Endothelial cell of umbilical vein (primary cell): ENCODE measurements at regions not wholly inside any gene's neighbourhood (a gene's known extent, or its start where the extent isn't known, plus 50 kb on each side); places are given as distances from the start of the nearest gene placed in this dataset.
A peak's percentile ranks its signal among the peaks of the same experiment; 100 is the strongest.

ENCODE experiments used
- BruUV-seq: library from RNA; stranded (reverse); fragments of 400-500 nt; replicated peaks from 2 replicates; lab custom pipeline; 2021; lab: Mats Ljungman, UMichigan
- CTCF ChIA-PET: fragments of 300-600, 350-600 bp; sonication (Branson Sonifier 250); formaldehyde crosslinking; loops from one replicate; lab custom pipeline; 2021; ENCODE audit warnings: antibody characterized with exemption, inconsistent platforms; lab: Charles Lee
- POLR2A ChIA-PET: fragments of 300-600, 350-600 bp; sonication (Branson Sonifier 250); formaldehyde crosslinking; loops from one replicate; lab custom pipeline; 2021; ENCODE audit warnings: antibody characterized with exemption, inconsistent platforms; lab: Charles Lee
- DNase-seq: peaks from one replicate; pipeline ENCODE4 v3.0.0-alpha.2; 2011; ENCODE audit warnings: low read depth, low spot score
- FAIRE-seq: peaks from 2 replicates; lab custom pipeline; 2011; peaks lifted over from hg19 to GRCh38; lab: Jason Lieb, UNC
- H2AFZ ChIP-seq: 2 replicates; pipeline ENCODE4 v1.6.0; 2012; ENCODE audit warnings: low read depth, low read length, control low read depth, inconsistent platforms
- H3K27ac ChIP-seq: 2 replicates; pipeline ENCODE4 v1.5.1; 2011; ENCODE audit warnings: low read depth, mild to moderate bottlenecking, control low read depth, low read length, moderate library complexity; ENCODE audit not compliant: insufficient read depth
- H3K27me3 ChIP-seq, 2 experiments: 2 replicates each; pipeline versions ENCODE4 v1.6.0 to v1.6.1; 2011; ENCODE audit warnings: low read length in 2 of 2, mixed read lengths in 1 of 2; ENCODE audit not compliant: control insufficient read depth in 2 of 2, insufficient read depth in 2 of 2
- H3K36me3 ChIP-seq, 2 experiments: 2 replicates in 1 of 2; 3 replicates in 1 of 2; pipeline ENCODE4 v1.5.1; 2011; ENCODE audit warnings: low read length in 2 of 2, mild to moderate bottlenecking in 1 of 2, moderate library complexity in 1 of 2; ENCODE audit not compliant: control insufficient read depth in 2 of 2, insufficient read depth in 2 of 2; ENCODE audit errors: extremely low read depth in 1 of 2
- H3K4me1 ChIP-seq: 3 replicates; pipeline ENCODE4 v1.5.1; 2011; ENCODE audit warnings: mild to moderate bottlenecking, low read length; ENCODE audit not compliant: control insufficient read depth, insufficient read depth; ENCODE audit errors: extremely low read depth
- H3K4me2 ChIP-seq: 2 replicates; pipeline ENCODE4 v1.6.1; 2011; ENCODE audit warnings: low read length, control low read depth, mixed read lengths; ENCODE audit not compliant: insufficient read depth
- H3K4me3 ChIP-seq, 3 experiments: fragments of 200-600 bp in 1 of 3; sonication (generic), shearing (Covaris generic) in 1 of 3; replicated peaks in 1 of 3; 2 replicates each; pipeline ENCODE4 v1.5.1; 2011 to 2016; ENCODE audit warnings: control low read depth in 3 of 3, low read length in 3 of 3, mild to moderate bottlenecking in 2 of 3, inconsistent platforms in 1 of 3, low read depth in 1 of 3, moderate library complexity in 1 of 3; ENCODE audit not compliant: insufficient read depth in 1 of 3
- H3K79me2 ChIP-seq: 2 replicates; pipeline ENCODE4 v1.6.0; 2012; ENCODE audit warnings: low read length, inconsistent platforms; ENCODE audit not compliant: control insufficient read depth, insufficient read depth
- H3K9ac ChIP-seq: replicated peaks from 2 replicates; pipeline ENCODE3; 2011; ENCODE audit warnings: low read length, control low read depth; ENCODE audit not compliant: insufficient read depth; ENCODE audit errors: extremely low read depth
- H3K9me1 ChIP-seq: replicated peaks from 3 replicates; pipeline ENCODE4 v1.6.0; 2011; ENCODE audit warnings: mild to moderate bottlenecking, low read length; ENCODE audit not compliant: control insufficient read depth, insufficient read depth; ENCODE audit errors: extremely low read depth
- H3K9me3 ChIP-seq: replicated peaks from 2 replicates; pipeline ENCODE4 v1.5.1; 2012; ENCODE audit warnings: low read length, inconsistent platforms; ENCODE audit not compliant: control insufficient read depth, insufficient read depth
- H4K20me1 ChIP-seq: replicated peaks from 2 replicates; pipeline ENCODE3; 2011; ENCODE audit warnings: mild to moderate bottlenecking, low read length; ENCODE audit not compliant: control insufficient read depth, insufficient read depth; ENCODE audit errors: extremely low read depth
- EZH2 ChIP-seq: IDR thresholded peaks from 2 replicates; pipeline ENCODE4 v1.6.1; 2012; ENCODE audit warnings: borderline replicate concordance, low read depth, mild to moderate bottlenecking, moderate library complexity, low read length, inconsistent platforms; ENCODE audit not compliant: severe bottlenecking
- GATA2 ChIP-seq: IDR thresholded peaks from 2 replicates; pipeline ENCODE4 v1.7.0; 2011; ENCODE audit warnings: low read depth, mild to moderate bottlenecking, moderate library complexity, mixed read lengths, low read length; ENCODE audit not compliant: insufficient read length, insufficient read depth
- JUN ChIP-seq: IDR thresholded peaks from 2 replicates; pipeline ENCODE4 v1.6.1; 2011; ENCODE audit warnings: borderline replicate concordance, low read depth; ENCODE audit not compliant: insufficient read length, insufficient read depth
- POLR2A ChIP-seq: IDR thresholded peaks from 2 replicates; pipeline ENCODE4 v1.6.1; 2012; ENCODE audit warnings: low read depth, mild to moderate bottlenecking, control low read depth, low read length
- POLR2AphosphoS5 ChIP-seq: IDR thresholded peaks from 2 replicates; pipeline ENCODE4 v1.6.1; 2012; ENCODE audit warnings: low read depth, mild to moderate bottlenecking, control low read depth, low read length, moderate library complexity; ENCODE audit not compliant: insufficient read depth
- dilution Hi-C: fragments of 300-500 bp; cut with MboI; formaldehyde crosslinking; loops from one replicate; pipeline ENCODE4 v1.15.0; 2019; ENCODE audit warnings: low sequenced_read_pairs; ENCODE audit not compliant: extremely low pct_ligation_motif_present
- intact Hi-C: fragments of 100-400 bp; cut with micrococcal nuclease; formaldehyde crosslinking; loops from one replicate; pipeline ENCODE4 v1.10.0; 2022
- TF ChIP-seq, protein P1 (sequence below), 2 donors: IDR thresholded peaks; 1 replicate in 1 of 2; 2 replicates in 1 of 2; pipeline ENCODE4 v1.5.1; 2011; ENCODE audit warnings: low read length in 2 of 2, mild to moderate bottlenecking in 2 of 2, moderate library complexity in 2 of 2, control low read depth in 1 of 2, inconsistent platforms in 1 of 2, low read depth in 1 of 2; ENCODE audit not compliant: insufficient read depth in 1 of 2; ENCODE audit errors: extremely low read depth in 1 of 2

DNA sequence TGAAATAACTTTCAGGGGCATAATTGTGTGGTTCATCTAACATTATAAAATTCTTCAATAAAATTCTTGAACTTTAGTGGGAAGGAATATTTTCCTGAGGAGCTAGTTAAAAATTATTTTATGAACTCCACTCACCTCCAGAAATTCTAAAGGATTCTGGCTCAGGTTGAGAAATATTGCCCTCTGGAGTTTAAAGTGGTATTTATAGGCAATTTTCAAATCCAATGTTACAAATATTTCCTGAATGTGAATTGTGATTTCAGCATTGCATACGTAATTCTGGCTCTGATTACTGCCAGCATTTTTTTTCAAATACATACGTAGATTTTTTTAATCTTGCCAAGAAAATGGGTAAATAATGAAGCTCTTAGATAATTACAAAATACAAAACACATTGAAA, 598.2 kb upstream of the ANO3 start:
- POLR2A ChIA-PET, result no interaction called here

DNA sequence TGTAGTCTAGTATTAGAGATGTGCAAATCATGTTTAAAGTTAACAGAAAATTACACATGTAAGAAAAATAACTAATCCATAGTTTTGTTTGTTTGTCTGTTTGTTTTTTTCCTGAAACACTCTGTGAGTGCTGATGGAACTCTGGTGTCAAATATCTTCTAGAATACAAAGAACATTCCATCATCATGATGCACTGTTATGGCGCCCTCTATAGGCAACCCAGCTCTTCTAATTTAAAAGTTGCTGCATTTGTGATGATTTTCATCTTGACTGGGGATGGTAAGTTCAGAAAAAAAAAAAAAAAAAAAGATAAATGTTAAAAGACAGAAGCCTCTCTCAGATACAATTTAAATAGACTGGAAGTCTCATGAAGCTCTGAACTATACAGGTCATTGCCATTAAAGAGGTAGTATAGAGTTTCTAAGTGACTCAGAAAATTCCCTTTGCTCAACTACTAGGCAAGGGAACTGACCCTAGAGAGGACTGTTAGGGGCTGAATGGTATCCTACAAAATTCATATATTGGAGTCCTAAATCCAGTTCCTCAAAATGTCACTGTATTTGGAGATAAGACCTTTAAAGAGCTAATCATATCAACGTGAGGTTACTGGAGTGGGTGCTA, 597.2 kb upstream of the ANO3 start:
- Histone ChIP-seq H3K27ac (no peak overlapping the region), H3K4me1 (no peaks in the 10 kb centered on the region), H3K4me3 (no peak overlapping the region), H3K9ac (no peak overlapping the region), H3K9me3 (no peaks in the 10 kb centered on the region), H2AFZ (no peak overlapping the region), H3K36me3 (no peaks in the 10 kb centered on the region), H3K79me2 (no peaks in the 10 kb centered on the region), H3K9me1 (no peaks in the 10 kb centered on the region), H3K4me2 (no peak overlapping the region), H4K20me1 (no peaks in the 10 kb centered on the region), H3K27me3 (no peaks in the 10 kb centered on the region)
- DNase-seq (no peak), FAIRE-seq (no peak)
- no TSS peak for BruUV-seq
- TF ChIP-seq, protein P1, sequence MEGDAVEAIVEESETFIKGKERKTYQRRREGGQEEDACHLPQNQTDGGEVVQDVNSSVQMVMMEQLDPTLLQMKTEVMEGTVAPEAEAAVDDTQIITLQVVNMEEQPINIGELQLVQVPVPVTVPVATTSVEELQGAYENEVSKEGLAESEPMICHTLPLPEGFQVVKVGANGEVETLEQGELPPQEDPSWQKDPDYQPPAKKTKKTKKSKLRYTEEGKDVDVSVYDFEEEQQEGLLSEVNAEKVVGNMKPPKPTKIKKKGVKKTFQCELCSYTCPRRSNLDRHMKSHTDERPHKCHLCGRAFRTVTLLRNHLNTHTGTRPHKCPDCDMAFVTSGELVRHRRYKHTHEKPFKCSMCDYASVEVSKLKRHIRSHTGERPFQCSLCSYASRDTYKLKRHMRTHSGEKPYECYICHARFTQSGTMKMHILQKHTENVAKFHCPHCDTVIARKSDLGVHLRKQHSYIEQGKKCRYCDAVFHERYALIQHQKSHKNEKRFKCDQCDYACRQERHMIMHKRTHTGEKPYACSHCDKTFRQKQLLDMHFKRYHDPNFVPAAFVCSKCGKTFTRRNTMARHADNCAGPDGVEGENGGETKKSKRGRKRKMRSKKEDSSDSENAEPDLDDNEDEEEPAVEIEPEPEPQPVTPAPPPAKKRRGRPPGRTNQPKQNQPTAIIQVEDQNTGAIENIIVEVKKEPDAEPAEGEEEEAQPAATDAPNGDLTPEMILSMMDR (IDR thresholded peaks at IDR 0.05; ENCODE audit: extremely low read depth in 1 of 2, insufficient read depth in 1 of 2, low read depth in 1 of 2, low read length in 2 of 2), result peak in 1 of 2 donors; percentile 5
- TF ChIP-seq GATA2, result no peak
- ChIA-PET CTCF (no interaction called here), POLR2A (no interaction called here)
- intact Hi-C loops (loop anchor here (5.0 kb wide), 1 partner anchor 952 kb away; no protein-coding TSS in a partner anchor), dilution Hi-C loops (no loop called here)

More for the DNA sequence above, 598.2 kb upstream of the ANO3 start:
- H3K27me3 ChIP-seq, result no peaks in the 10 kb centered on the region
- no peaks in the 10 kb centered on the region for H4K20me1 ChIP-seq
- no peak overlapping the region for H3K27ac ChIP-seq
- intact Hi-C loops, result loop anchor here (5.0 kb wide), 1 partner anchor 951 kb away; no protein-coding TSS in a partner anchor
- dilution Hi-C loops, result no loop called here
- no peaks in the 10 kb centered on the region for H3K36me3 ChIP-seq
- H3K4me3 ChIP-seq, result no peak overlapping the region
- H3K79me2 ChIP-seq, result no peaks in the 10 kb centered on the region
- no peak overlapping the region for H3K4me2 ChIP-seq
- no peak for TF ChIP-seq EZH2
- no peak for TF ChIP-seq POLR2AphosphoS5
- no peak for TF ChIP-seq GATA2
- no peak for TF ChIP-seq JUN
- no peak for TF ChIP-seq POLR2A
- no peak overlapping the region for H2AFZ ChIP-seq
- no peak for DNase-seq
- CTCF ChIA-PET, result no interaction called here
- no peaks in the 10 kb centered on the region for H3K9me3 ChIP-seq
- no peaks in the 10 kb centered on the region for H3K9me1 ChIP-seq
- no TSS peak for BruUV-seq
- no peaks in the 10 kb centered on the region for H3K4me1 ChIP-seq
- no peak overlapping the region for H3K9ac ChIP-seq
- no peak for FAIRE-seq
